Panc1 (cell line): ENCODE measurements at regions not wholly inside any gene's neighbourhood (a gene's known extent, or its start where the extent isn't known, plus 50 kb on each side); places are given as distances from the start of the nearest gene placed in this dataset.

Experiments used
- CTCF ChIP-seq: fragments of 450-650 bp; IDR thresholded peaks from 2 replicates; pipeline ENCODE4 v1.5.1; 2017; ENCODE audit warnings: mild to moderate bottlenecking
- TCF7L2 ChIP-seq: IDR thresholded peaks from 2 replicates; pipeline ENCODE4 v1.6.1; 2011; ENCODE audit warnings: mild to moderate bottlenecking, low read depth, low read length, inconsistent platforms

- TF ChIP-seq TCF7L2 (no peak), CTCF (no peak)
These were observed 318.2 kb upstream of the KCNH8 start for GRCh38 chr3:18830087-18830486.
